WTC11 (cell line): ENCODE measurements at regions not wholly inside any gene's neighbourhood (a gene's known extent, or its start where the extent isn't known, plus 50 kb on each side); places are given as distances from the start of the nearest gene placed in this dataset.

Experiments used
- ATAC-seq: fragments of 200-7000 bp; cut with Tn5 transposase; 2 replicates; pipeline ENCODE4 v1.10.0; 2021; ENCODE audit warnings: mild to moderate bottlenecking, moderate library complexity
- CTCF ChIA-PET: fragments of 300-600 bp; sonication (Branson Sonifier 250); formaldehyde crosslinking; loops from one replicate; lab custom pipeline; 2021; ENCODE audit warnings: antibody characterized with exemption; lab: Charles Lee
- POLR2A ChIA-PET: fragments of 350-600 bp; sonication (Branson Sonifier 250); formaldehyde crosslinking; loops from one replicate; lab custom pipeline; 2021; ENCODE audit warnings: antibody characterized with exemption; lab: Charles Lee
- DNase-seq: peaks from one replicate; pipeline ENCODE4 v3.0.0; 2021; ENCODE audit warnings: low spot score
- H3K27ac Mint-ChIP-seq: 2 replicates; pipeline ENCODE4 v1.8.0; 2021; ENCODE audit warnings: mixed read lengths
- H3K27me3 Mint-ChIP-seq: 2 replicates; pipeline ENCODE4 v1.8.0; 2021; ENCODE audit warnings: low read depth, mild to moderate bottlenecking, moderate library complexity, mixed read lengths
- H3K36me3 Mint-ChIP-seq: 2 replicates; pipeline ENCODE4 v1.8.0; 2021; ENCODE audit warnings: mixed read lengths
- H3K4me1 Mint-ChIP-seq: 2 replicates; pipeline ENCODE4 v1.8.0; 2022; ENCODE audit warnings: mixed read lengths
- H3K4me3 Mint-ChIP-seq: 2 replicates; pipeline ENCODE4 v1.8.0; 2021; ENCODE audit warnings: mild to moderate bottlenecking, moderate library complexity, mixed read lengths
- H3K9me3 Mint-ChIP-seq: 2 replicates; pipeline ENCODE4 v1.8.0; 2021; ENCODE audit warnings: mixed read lengths
- ESRRA ChIP-seq: sonication (generic); formaldehyde crosslinking; IDR thresholded peaks from 2 replicates; pipeline ENCODE4 v1.8.1; 2022; ENCODE audit warnings: mild to moderate bottlenecking, missing genetic modification reagents, borderline replicate concordance
- IRF2 ChIP-seq: sonication (generic); formaldehyde crosslinking; IDR thresholded peaks from 2 replicates; pipeline ENCODE4 v1.8.0; 2022; ENCODE audit warnings: low read depth, missing genetic modification reagents, borderline replicate concordance
- JUN ChIP-seq: sonication (generic); formaldehyde crosslinking; IDR thresholded peaks from 2 replicates; pipeline ENCODE4 v1.8.0; 2023; ENCODE audit warnings: mild to moderate bottlenecking, missing genetic modification reagents
- NFYB ChIP-seq: sonication (generic); formaldehyde crosslinking; conservative IDR thresholded peaks from 2 replicates; pipeline ENCODE4 v1.8.0; 2022; ENCODE audit warnings: low read depth, missing genetic modification reagents
- OVOL2 ChIP-seq: fragments of 250-450 bp; sonication (Bioruptor Pico); IDR thresholded peaks from 2 replicates; pipeline ENCODE4 v1.9.0; 2021; ENCODE audit warnings: mild to moderate bottlenecking, borderline replicate concordance
- USF1 ChIP-seq: sonication (generic); formaldehyde crosslinking; IDR thresholded peaks from 2 replicates; pipeline ENCODE4 v1.8.0; 2022; ENCODE audit warnings: mild to moderate bottlenecking, missing genetic modification reagents
- ZNF138 ChIP-seq: sonication (generic); formaldehyde crosslinking; conservative IDR thresholded peaks from 2 replicates; pipeline ENCODE4 v1.8.1; 2022; ENCODE audit warnings: mild to moderate bottlenecking, moderate library complexity, missing genetic modification reagents
- TF ChIP-seq, protein P1 (sequence below): sonication (generic); formaldehyde crosslinking; IDR thresholded peaks from 2 replicates; pipeline ENCODE4 v1.8.1; 2022; ENCODE audit warnings: mild to moderate bottlenecking, missing genetic modification reagents, moderate library complexity, borderline replicate concordance
- TF ChIP-seq, protein P2 (sequence below): sonication (generic); formaldehyde crosslinking; conservative IDR thresholded peaks from 2 replicates; pipeline ENCODE4 v1.8.1; 2023; ENCODE audit warnings: mild to moderate bottlenecking, low read depth, missing genetic modification reagents, moderate library complexity
- TF ChIP-seq, protein P3 (sequence below): sonication (generic); formaldehyde crosslinking; IDR thresholded peaks from 2 replicates; pipeline ENCODE4 v1.8.0; 2022; ENCODE audit warnings: missing genetic modification reagents
- TF ChIP-seq, protein P4 (sequence below): fragments of 250-450 bp; sonication (Bioruptor Pico); IDR thresholded peaks from 2 replicates; pipeline ENCODE4 v2.1.2; 2022; ENCODE audit warnings: mild to moderate bottlenecking, moderate library complexity

DNA sequence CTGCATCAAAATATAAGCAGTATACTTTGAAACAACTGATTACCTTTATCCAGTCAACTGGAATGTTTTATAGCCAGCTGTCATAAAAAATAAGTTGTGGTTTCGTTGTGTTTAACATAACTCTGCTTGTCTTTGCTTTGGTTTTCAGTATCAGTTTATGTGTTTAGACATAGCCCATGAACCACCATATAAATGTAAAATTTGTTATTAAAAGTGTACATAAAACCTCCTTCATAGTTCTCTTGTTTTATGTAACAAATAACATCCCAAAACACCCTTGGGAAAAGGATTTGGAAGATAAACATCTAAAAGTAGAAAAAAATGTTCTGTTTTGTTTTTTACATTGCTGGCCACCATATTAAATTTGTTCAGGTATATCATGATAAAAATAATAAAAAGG lies 347.0 kb upstream of the PROK2 start:
- Mint-ChIP-seq H3K9me3 (peaks cover 11% of the 10 kb centered on the region), H3K4me1 (peaks cover 15% of the 10 kb centered on the region), H3K27me3 (0 out of 2 replicates have a peak, but pooled peaks cover 2% of the 10 kb centered on the region), H3K27ac (no peak overlapping the region), H3K36me3 (no peaks in the 10 kb centered on the region), H3K4me3 (no peak overlapping the region)
- DNase-seq (no peak), ATAC-seq (no peak)
- TF ChIP-seq OVOL2: no peak
- no peak for TF ChIP-seq IRF2
- ChIA-PET CTCF (no interaction called here), POLR2A (no interaction called here)

DNA sequence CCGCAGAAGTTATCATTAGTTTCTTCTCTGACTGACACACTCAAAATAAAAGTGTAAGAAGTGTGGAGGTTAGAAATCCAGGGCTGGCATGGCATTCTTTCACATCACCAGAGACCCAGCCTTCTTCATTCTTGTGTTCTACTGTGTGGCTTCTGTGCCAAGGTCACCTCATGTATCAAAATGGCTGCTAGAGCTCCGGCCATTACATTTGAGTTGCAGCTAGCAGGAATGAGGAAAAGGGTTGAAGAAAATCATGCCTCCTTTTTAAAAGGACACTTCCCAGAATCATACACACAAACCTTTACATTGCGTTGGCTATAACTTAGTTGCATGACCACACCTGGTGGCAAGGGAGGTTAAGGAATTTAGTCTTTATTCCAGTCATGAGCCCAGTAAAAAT lies 345.6 kb upstream of the PROK2 start:
- CTCF ChIA-PET: interaction anchor here (0.6 kb wide), 1 partner anchor 11 kb away, joined by 3 read pairs; no protein-coding TSS in a partner anchor
- ATAC-seq (no peak), DNase-seq (no peak)
- H3K9me3 Mint-ChIP-seq: peaks cover 11% of the 10 kb centered on the region
- POLR2A ChIA-PET: no interaction called here
- no peak overlapping the region for H3K4me3 Mint-ChIP-seq
- H3K36me3 Mint-ChIP-seq: no peaks in the 10 kb centered on the region
- TF ChIP-seq, protein P1, sequence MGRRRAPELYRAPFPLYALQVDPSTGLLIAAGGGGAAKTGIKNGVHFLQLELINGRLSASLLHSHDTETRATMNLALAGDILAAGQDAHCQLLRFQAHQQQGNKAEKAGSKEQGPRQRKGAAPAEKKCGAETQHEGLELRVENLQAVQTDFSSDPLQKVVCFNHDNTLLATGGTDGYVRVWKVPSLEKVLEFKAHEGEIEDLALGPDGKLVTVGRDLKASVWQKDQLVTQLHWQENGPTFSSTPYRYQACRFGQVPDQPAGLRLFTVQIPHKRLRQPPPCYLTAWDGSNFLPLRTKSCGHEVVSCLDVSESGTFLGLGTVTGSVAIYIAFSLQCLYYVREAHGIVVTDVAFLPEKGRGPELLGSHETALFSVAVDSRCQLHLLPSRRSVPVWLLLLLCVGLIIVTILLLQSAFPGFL (CRISPR knock-in tag): no peak
- no peak overlapping the region for H3K27ac Mint-ChIP-seq
- peaks cover 12% of the 10 kb centered on the region for H3K4me1 Mint-ChIP-seq
- 0 out of 2 replicates have a peak, but pooled peaks cover 2% of the 10 kb centered on the region for H3K27me3 Mint-ChIP-seq

GRCh38 chr3:72129501-72130094 lies 344.6 kb upstream of the PROK2 start:
- H3K4me1 Mint-ChIP-seq: peaks cover 4% of the 10 kb centered on the region
- DNase-seq (no peak), ATAC-seq (no peak)
- no peak overlapping the region for H3K4me3 Mint-ChIP-seq
- no peak for TF ChIP-seq USF1 (CRISPR knock-in tag)
- TF ChIP-seq JUN: no peak
- TF ChIP-seq ZNF138 (CRISPR knock-in tag): no peak
- TF ChIP-seq, protein P2, sequence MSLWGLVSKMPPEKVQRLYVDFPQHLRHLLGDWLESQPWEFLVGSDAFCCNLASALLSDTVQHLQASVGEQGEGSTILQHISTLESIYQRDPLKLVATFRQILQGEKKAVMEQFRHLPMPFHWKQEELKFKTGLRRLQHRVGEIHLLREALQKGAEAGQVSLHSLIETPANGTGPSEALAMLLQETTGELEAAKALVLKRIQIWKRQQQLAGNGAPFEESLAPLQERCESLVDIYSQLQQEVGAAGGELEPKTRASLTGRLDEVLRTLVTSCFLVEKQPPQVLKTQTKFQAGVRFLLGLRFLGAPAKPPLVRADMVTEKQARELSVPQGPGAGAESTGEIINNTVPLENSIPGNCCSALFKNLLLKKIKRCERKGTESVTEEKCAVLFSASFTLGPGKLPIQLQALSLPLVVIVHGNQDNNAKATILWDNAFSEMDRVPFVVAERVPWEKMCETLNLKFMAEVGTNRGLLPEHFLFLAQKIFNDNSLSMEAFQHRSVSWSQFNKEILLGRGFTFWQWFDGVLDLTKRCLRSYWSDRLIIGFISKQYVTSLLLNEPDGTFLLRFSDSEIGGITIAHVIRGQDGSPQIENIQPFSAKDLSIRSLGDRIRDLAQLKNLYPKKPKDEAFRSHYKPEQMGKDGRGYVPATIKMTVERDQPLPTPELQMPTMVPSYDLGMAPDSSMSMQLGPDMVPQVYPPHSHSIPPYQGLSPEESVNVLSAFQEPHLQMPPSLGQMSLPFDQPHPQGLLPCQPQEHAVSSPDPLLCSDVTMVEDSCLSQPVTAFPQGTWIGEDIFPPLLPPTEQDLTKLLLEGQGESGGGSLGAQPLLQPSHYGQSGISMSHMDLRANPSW (CRISPR knock-in tag): no peak
- TF ChIP-seq, protein P1 (CRISPR knock-in tag): no peak
- no peak for TF ChIP-seq NFYB (CRISPR knock-in tag)
- TF ChIP-seq, protein P3, sequence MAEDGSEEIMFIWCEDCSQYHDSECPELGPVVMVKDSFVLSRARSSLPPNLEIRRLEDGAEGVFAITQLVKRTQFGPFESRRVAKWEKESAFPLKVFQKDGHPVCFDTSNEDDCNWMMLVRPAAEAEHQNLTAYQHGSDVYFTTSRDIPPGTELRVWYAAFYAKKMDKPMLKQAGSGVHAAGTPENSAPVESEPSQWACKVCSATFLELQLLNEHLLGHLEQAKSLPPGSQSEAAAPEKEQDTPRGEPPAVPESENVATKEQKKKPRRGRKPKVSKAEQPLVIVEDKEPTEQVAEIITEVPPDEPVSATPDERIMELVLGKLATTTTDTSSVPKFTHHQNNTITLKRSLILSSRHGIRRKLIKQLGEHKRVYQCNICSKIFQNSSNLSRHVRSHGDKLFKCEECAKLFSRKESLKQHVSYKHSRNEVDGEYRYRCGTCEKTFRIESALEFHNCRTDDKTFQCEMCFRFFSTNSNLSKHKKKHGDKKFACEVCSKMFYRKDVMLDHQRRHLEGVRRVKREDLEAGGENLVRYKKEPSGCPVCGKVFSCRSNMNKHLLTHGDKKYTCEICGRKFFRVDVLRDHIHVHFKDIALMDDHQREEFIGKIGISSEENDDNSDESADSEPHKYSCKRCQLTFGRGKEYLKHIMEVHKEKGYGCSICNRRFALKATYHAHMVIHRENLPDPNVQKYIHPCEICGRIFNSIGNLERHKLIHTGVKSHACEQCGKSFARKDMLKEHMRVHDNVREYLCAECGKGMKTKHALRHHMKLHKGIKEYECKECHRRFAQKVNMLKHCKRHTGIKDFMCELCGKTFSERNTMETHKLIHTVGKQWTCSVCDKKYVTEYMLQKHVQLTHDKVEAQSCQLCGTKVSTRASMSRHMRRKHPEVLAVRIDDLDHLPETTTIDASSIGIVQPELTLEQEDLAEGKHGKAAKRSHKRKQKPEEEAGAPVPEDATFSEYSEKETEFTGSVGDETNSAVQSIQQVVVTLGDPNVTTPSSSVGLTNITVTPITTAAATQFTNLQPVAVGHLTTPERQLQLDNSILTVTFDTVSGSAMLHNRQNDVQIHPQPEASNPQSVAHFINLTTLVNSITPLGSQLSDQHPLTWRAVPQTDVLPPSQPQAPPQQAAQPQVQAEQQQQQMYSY (CRISPR knock-in tag): no peak
- TF ChIP-seq ESRRA (CRISPR knock-in tag): no peak
- TF ChIP-seq, protein P4, sequence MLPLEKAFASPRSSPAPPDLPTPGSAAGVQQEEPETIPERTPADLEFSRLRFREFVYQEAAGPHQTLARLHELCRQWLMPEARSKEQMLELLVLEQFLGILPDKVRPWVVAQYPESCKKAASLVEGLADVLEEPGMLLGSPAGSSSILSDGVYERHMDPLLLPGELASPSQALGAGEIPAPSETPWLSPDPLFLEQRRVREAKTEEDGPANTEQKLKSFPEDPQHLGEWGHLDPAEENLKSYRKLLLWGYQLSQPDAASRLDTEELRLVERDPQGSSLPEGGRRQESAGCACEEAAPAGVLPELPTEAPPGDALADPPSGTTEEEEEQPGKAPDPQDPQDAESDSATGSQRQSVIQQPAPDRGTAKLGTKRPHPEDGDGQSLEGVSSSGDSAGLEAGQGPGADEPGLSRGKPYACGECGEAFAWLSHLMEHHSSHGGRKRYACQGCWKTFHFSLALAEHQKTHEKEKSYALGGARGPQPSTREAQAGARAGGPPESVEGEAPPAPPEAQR (CRISPR knock-in tag): no peak
- H3K36me3 Mint-ChIP-seq: no peaks in the 10 kb centered on the region
- ChIA-PET CTCF (no interaction called here), POLR2A (no interaction called here)
- H3K27ac Mint-ChIP-seq: no peak overlapping the region
- no peaks in the 10 kb centered on the region for H3K27me3 Mint-ChIP-seq
- H3K9me3 Mint-ChIP-seq: peaks cover 11% of the 10 kb centered on the region
